22Rv1 (cell line): ENCODE measurements at regions not wholly inside any gene's neighbourhood (a gene's known extent, or its start where the extent isn't known, plus 50 kb on each side); places are given as distances from the start of the nearest gene placed in this dataset.

Experiments used
- CTCF ChIP-seq: fragments of 450-650 bp; IDR thresholded peaks from 2 replicates; pipeline ENCODE4 v1.5.1; 2017; ENCODE audit warnings: mild to moderate bottlenecking
- ZFX ChIP-seq: fragments of 450-650 bp; IDR thresholded peaks from 2 replicates; pipeline ENCODE4 v1.6.1; 2017; ENCODE audit warnings: antibody characterized with exemption, borderline replicate concordance

DNA sequence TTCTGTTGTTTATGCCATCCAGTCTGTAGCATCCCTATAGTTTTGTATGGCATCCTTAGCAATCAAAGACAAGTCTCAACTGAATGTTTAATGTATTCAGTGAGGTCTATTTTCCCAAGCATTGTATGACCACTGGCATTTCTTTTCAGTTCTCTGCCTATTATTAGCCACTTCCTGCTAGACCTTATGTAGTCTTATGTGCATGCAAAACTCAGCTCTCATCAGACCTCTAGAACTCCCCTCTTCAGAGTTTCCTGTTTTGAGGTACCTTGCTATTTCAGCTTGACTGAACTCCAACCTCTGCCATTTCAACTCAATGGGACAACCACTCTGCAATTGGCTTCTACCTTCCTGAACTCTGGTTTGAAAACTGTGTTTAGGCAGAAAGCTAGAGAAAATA lies 113.2 kb downstream of the SLC25A46 start:
- TF ChIP-seq CTCF = no peak
- no peak for TF ChIP-seq ZFX
